Immature natural killer cell (primary cell): ENCODE measurements at regions not wholly inside any gene's neighbourhood (a gene's known extent, or its start where the extent isn't known, plus 50 kb on each side); places are given as distances from the start of the nearest gene placed in this dataset.

Experiments used
- DNase-seq, 3 donors: peaks; one replicate each; pipeline ENCODE4 v3.0.0; 2022; ENCODE audit warnings: mixed read lengths in 1 of 3
- H3K27ac Mint-ChIP-seq, 6 donors: one replicate each; pipeline ENCODE4 v1.8.0; 2020; ENCODE audit warnings: mixed read lengths in 6 of 6, mild to moderate bottlenecking in 5 of 6, inconsistent platforms in 4 of 6, moderate library complexity in 3 of 6
- H3K27me3 Mint-ChIP-seq, 3 donors: one replicate each; pipeline ENCODE4 v1.8.0; 2020 to 2021; ENCODE audit warnings: low read depth in 3 of 3, mild to moderate bottlenecking in 3 of 3, mixed read lengths in 3 of 3, moderate library complexity in 3 of 3, inconsistent platforms in 1 of 3
- H3K36me3 Mint-ChIP-seq, 3 donors: one replicate each; pipeline ENCODE4 v1.8.0; 2020; ENCODE audit warnings: mixed read lengths in 3 of 3, inconsistent platforms in 2 of 3, mild to moderate bottlenecking in 2 of 3
- H3K4me1 Mint-ChIP-seq, 2 donors: one replicate each; pipeline ENCODE4 v1.8.0; 2020; ENCODE audit warnings: inconsistent platforms in 2 of 2, mild to moderate bottlenecking in 2 of 2, mixed read lengths in 2 of 2, moderate library complexity in 1 of 2
- H3K4me3 Mint-ChIP-seq, 5 donors: one replicate each; pipeline ENCODE4 v1.8.0; 2020; ENCODE audit warnings: mild to moderate bottlenecking in 5 of 5, mixed read lengths in 5 of 5, inconsistent platforms in 3 of 5, moderate library complexity in 3 of 5
- H3K9me3 Mint-ChIP-seq, 6 donors: one replicate each; pipeline ENCODE4 v1.8.0; 2020; ENCODE audit warnings: mild to moderate bottlenecking in 6 of 6, mixed read lengths in 6 of 6, inconsistent platforms in 4 of 6, moderate library complexity in 3 of 6

DNA sequence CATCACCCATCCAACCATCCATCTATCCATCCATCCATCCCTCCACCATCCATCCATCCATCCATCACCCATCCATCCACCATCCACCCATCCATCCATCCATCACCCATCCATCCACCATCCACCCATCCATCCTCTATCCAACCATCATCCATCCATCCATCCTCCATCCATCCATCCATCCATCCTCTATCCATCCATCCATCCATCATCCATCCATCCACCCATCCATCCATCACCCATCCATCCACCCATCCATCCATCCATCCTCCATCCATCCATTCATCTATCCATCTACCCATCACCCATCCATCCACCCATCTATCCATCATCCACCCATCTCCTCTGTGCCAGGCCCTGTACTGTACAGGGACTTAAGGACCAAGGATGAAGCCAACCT is 62.2 kb upstream of the WNT11 start:
- peaks cover 0 to 2% (median 2%) of the 10 kb centered on the region in 3 donors for H3K27me3 Mint-ChIP-seq
- no peak overlapping the region for H3K27ac Mint-ChIP-seq
- H3K4me3 Mint-ChIP-seq, result no peak overlapping the region
- no peaks in the 10 kb centered on the region for H3K36me3 Mint-ChIP-seq
- DNase-seq, result no peak
- no peaks in the 10 kb centered on the region for H3K9me3 Mint-ChIP-seq
- no peaks in the 10 kb centered on the region for H3K4me1 Mint-ChIP-seq

DNA sequence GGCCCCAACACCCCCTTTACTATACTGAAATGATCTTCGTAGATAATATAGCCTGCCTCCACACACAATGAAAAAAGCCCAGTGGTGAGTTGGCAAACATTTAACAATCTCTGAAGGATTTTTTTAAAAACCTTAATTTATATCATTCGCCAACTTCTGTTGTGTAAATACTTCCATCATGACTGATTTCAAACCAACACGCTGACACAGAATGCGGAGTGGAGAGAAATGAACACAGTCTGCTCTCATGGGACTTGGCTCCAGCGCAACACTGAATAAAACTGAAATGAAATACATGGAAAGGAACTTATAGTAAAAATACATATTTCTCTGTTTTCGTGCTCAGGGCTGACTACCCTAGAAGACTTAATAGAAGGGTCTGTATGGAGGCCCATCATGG is 61.3 kb upstream of the WNT11 start:
- H3K27me3 Mint-ChIP-seq, result peaks cover 0 to 2% (median 2%) of the 10 kb centered on the region in 3 donors

DNA sequence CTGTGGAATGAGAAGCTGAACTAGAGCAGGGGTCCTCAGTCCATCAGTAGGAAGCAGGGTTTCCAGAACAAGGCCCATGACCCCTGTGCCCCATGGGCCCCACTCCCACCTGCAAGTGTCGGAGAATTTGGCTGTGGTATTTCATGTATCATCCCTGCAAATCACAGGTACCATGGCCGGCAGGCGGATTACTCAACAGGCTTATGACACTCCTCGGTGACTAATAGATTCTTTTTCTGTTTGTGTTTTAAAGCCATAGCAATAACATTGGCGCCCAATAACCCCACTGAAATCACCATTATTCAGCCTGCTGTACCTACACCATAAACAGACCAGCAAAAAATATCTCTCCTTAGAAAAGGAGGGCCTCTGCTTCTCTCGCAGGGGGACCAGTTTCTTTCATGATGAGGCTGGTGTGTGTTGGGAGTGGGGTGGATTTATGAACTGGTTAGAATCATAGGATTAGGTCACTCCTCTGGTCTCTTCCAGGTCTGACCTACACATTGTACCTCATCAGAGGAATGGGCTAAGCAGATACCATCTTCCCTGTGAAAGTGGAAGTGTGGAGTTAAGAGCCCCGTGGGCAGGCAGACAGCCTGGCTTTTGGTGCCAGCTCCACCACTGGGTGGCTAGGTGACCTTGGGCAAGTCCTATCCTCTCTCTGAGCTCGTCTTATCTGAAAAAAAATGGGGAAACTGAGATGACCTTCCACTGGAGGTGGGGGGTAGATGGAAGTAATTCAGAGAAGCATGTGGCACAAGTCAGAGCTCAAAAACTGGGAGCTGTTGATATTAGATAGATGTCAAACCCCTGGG is 60.2 kb upstream of the WNT11 start:
- Mint-ChIP-seq H3K9me3 (no peaks in the 10 kb centered on the region), H3K4me3 (no peak overlapping the region), H3K27me3 (peaks cover 0 to 2% (median 1%) of the 10 kb centered on the region in 3 donors), H3K4me1 (no peaks in the 10 kb centered on the region), H3K36me3 (no peaks in the 10 kb centered on the region), H3K27ac (no peak overlapping the region)
- DNase-seq, result no peak

More for the DNA sequence above, 61.3 kb upstream of the WNT11 start:
- Mint-ChIP-seq H3K36me3 (no peaks in the 10 kb centered on the region), H3K4me3 (no peak overlapping the region), H3K9me3 (no peaks in the 10 kb centered on the region), H3K4me1 (no peaks in the 10 kb centered on the region), H3K27ac (no peak overlapping the region)
- DNase-seq, result no peak

DNA sequence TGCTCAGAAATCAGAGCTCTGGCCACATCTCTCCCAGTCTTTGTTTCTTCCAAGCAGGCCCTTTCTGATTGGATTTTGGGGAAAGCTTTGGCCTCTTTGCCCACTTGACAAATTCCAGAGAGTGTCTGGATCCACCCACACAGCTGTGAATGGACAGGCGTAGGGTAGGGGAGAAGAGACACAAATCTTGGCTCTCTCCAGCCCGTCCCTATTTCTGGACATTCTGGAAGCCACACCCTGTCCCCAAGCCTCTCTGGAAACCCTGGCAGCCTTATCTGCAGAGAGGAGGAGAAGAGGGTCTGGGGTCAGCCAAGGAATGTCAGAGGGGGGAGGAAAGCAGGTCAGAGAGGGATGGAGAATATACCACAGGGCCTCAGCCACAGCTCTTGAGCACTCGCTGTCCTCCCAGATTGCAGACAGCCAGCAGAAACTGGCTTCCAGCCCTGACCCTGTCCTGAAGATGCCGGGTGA is 59.5 kb upstream of the WNT11 start:
- Mint-ChIP-seq H3K27ac (no peak overlapping the region), H3K9me3 (no peaks in the 10 kb centered on the region), H3K4me1 (no peaks in the 10 kb centered on the region), H3K27me3 (peaks cover 0 to 2% (median 0%) of the 10 kb centered on the region in 3 donors), H3K36me3 (no peaks in the 10 kb centered on the region), H3K4me3 (no peak overlapping the region)
- no peak for DNase-seq

DNA sequence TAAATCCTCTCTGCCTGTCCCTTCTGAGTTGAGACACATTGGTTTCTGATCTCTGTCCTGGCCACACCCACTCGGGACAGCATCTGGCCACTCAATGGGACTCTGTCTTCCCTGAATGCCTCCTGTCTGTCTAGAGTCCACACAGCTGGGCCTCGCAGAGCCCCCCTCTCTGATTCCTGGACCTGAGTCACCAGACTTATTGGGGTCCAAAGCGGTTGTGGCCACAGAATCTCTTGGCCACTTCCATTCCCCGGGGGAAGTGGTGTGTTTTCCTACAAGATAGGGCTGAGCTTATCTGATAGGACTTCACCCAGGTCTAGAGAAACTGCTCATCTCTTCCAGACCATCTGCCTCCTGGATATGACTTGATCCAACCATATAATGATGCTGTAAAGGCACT is 57.4 kb upstream of the WNT11 start:
- H3K27ac Mint-ChIP-seq, result no peak overlapping the region
- H3K9me3 Mint-ChIP-seq, result no peaks in the 10 kb centered on the region
- no peaks in the 10 kb centered on the region for H3K36me3 Mint-ChIP-seq
- H3K27me3 Mint-ChIP-seq, result peaks cover 0 to 2% (median 2%) of the 10 kb centered on the region in 3 donors
- H3K4me3 Mint-ChIP-seq, result no peak overlapping the region
- DNase-seq, result no peak
- H3K4me1 Mint-ChIP-seq, result no peaks in the 10 kb centered on the region

DNA sequence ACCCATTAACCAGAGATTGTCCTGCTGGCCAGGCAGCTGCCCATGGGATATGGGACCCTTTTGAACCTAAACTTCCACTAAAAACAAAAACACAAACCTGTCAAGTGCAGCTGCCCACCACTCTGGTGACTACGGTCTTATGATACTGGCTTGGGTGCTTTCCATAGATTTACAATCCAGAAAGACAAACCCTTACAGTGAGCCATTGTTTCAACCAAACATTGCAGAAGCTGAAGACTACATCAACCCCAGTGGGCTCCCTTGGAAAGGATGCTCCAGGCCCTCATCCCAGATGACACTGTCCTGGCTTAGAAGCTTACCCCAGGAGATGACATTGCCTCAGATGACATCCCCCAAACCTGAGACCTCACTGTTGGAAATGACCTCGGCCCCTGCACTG is 56.9 kb upstream of the WNT11 start:
- Mint-ChIP-seq H3K27ac (no peak overlapping the region), H3K36me3 (no peaks in the 10 kb centered on the region), H3K27me3 (peaks cover 0 to 2% (median 2%) of the 10 kb centered on the region in 3 donors), H3K9me3 (no peaks in the 10 kb centered on the region), H3K4me3 (no peak overlapping the region), H3K4me1 (no peaks in the 10 kb centered on the region)
- no peak for DNase-seq

DNA sequence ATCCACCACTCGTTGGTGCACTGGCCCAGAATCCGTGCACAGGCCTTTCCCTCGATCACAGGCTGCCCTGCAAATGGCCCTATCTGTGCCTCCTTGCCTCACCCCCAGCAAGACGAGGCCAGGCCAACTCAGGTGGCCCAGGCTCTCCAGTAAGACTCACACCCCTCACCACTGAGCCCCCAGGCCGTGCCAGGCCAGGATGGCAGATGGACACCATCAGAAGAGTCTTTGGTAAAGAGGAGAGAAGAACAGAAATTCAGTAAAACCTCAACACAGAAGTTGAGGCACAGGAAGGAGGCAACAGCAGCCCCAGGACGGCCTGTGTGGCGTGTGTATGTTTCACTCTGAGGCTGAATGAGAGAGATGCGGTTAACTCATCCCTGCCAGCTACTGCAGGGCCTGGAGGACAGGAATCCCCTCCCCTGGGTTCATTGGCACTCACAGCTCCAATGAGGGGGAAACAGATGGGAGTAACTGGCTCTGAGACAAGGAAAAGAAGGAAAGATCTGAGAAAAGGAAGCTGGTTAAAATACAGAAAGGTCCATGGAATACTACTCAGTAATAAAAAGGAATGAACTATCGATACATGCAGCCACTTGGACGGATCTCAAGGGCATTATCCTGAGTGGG is 54.1 kb upstream of the WNT11 start:
- Mint-ChIP-seq H3K27me3 (peaks cover 0 to 2% (median 2%) of the 10 kb centered on the region in 3 donors), H3K4me3 (no peak overlapping the region), H3K4me1 (no peaks in the 10 kb centered on the region), H3K36me3 (no peaks in the 10 kb centered on the region), H3K27ac (no peak overlapping the region), H3K9me3 (no peaks in the 10 kb centered on the region)
- no peak for DNase-seq

DNA sequence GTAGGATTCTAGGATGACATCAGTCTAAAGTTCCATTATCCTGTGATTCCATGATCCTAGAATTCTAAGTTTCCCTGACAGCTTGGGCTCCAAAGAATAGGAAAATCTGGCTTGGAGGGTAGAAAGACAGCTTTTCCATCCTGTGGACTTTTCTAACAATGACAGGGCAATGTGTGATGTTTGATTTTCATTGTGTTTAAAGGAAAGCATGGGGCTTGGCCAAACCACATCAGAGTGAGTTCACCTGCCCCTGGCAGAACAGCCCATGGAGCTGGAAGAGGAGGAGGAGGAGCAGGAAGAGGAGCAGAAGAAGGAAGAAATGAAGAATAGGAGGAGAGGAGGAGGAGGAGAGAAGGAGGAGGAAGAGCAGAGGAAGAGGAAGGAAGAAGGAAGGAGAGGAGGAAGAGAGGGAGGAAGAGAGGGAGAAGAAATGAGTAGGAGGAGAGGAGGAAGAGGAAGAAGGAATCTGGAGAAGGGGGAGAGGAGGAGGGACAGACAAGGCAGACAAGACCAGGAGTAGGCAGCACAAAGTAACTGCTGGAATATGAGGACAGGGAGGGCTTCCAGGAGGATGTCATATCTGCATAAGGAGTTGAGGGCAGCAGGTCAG is 53.1 kb upstream of the WNT11 start:
- H3K36me3 Mint-ChIP-seq, result no peaks in the 10 kb centered on the region
- DNase-seq, result no peak
- H3K27me3 Mint-ChIP-seq, result peaks cover 0 to 2% (median 0%) of the 10 kb centered on the region in 3 donors
- H3K9me3 Mint-ChIP-seq, result no peaks in the 10 kb centered on the region
- H3K27ac Mint-ChIP-seq, result no peak overlapping the region
- no peak overlapping the region for H3K4me3 Mint-ChIP-seq
- H3K4me1 Mint-ChIP-seq, result no peaks in the 10 kb centered on the region

DNA sequence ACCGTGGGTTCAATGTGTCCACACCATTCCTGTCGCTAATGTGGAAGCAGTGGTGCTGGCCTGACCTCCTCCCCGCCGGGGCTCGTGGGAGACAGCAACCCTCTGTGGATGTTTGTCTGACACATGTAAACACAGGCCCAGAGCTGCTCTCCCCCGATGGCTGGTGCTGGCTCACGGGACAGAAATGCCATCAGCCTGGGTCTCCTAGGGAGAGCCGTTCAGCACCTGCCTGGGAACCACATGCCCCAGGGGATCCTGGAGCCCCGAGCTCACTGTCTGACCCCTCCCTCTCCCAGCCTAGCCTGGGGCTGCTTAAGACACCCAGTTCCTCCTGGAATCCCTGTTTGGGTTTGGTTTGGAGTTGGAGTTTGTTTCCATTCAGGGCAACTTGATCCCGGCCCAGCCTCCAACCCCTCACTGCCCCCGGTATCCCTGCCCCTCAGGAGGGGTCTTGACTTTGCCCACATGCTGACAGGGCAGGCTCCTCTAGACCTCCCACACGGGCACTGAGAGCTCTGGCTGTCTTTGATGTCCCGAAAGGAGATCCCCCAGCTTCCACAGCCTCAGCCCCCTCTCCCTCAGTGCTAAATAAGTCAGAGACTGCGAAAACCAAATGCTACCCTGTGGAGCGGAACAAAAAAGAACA is 50.9 kb upstream of the WNT11 start:
- Mint-ChIP-seq H3K4me3 (no peak overlapping the region), H3K36me3 (no peaks in the 10 kb centered on the region), H3K9me3 (no peaks in the 10 kb centered on the region), H3K4me1 (no peaks in the 10 kb centered on the region), H3K27ac (no peak overlapping the region), H3K27me3 (peaks cover 1 to 7% (median 3%) of the 10 kb centered on the region in 3 donors)
- no peak for DNase-seq

DNA sequence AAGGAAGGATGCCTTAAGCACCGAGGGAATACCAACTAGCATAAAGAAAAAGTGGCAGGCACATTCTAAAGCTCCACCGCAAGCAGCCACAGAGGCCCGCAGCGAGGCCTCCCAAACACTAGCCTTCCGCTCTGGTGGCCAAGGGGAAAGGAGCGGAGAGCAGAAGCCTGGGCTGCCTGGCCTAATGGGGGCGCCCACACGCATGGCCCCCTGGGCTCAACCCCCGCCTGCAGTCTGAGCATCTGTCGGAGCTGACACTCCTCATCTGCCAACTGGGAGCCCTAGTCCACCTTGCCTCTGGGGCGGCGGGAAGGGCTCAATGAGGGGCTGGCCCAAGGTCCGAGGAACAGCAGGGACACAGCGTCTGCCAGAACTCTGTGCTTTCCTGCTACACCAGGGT is 50.1 kb upstream of the WNT11 start:
- H3K4me3 Mint-ChIP-seq, result no peak overlapping the region
- no peak for DNase-seq
- H3K27me3 Mint-ChIP-seq, result peaks cover 1 to 10% (median 3%) of the 10 kb centered on the region in 3 donors
- H3K9me3 Mint-ChIP-seq, result no peaks in the 10 kb centered on the region
- no peaks in the 10 kb centered on the region for H3K36me3 Mint-ChIP-seq
- no peak overlapping the region for H3K27ac Mint-ChIP-seq
- no peaks in the 10 kb centered on the region for H3K4me1 Mint-ChIP-seq
